PC-9 (cell line): ENCODE measurements at regions not wholly inside any gene's neighbourhood (a gene's known extent, or its start where the extent isn't known, plus 50 kb on each side); places are given as distances from the start of the nearest gene placed in this dataset.

Experiments
- BruUV-seq: library from RNA; stranded (reverse); fragments of 400-500 nt; replicated peaks from 2 replicates; lab custom pipeline; 2021; lab: Mats Ljungman, UMichigan
- CTCF ChIA-PET: fragments of 300-600 bp; sonication (Branson Sonifier 250); formaldehyde crosslinking; loops from one replicate; lab custom pipeline; 2022; ENCODE audit warnings: antibody characterized with exemption; lab: Charles Lee
- POLR2A ChIA-PET: fragments of 300-600 bp; sonication (Branson Sonifier 250); formaldehyde crosslinking; loops from one replicate; lab custom pipeline; 2022; ENCODE audit warnings: antibody characterized with exemption; ENCODE audit not compliant: unreplicated experiment; lab: Charles Lee
- DNase-seq, 2 experiments: peaks; one replicate each; pipeline versions ENCODE4 v3.0.0 to v3.0.0-alpha.2; 2015 to 2022; ENCODE audit warnings: mixed read lengths in 1 of 2
- H2AFZ ChIP-seq: fragments of 200-600 bp; sonication (generic); 2 replicates; pipeline ENCODE4 v1.8.1; 2017; ENCODE audit warnings: antibody characterized with exemption
- H3F3A ChIP-seq: fragments of 200-600 bp; sonication (generic); 2 replicates; pipeline ENCODE4 v1.8.1; 2017; ENCODE audit warnings: antibody characterized with exemption, mild to moderate bottlenecking, low read depth; ENCODE audit not compliant: insufficient read depth
- H3K27ac ChIP-seq: fragments of 200-600 bp; sonication (generic); 2 replicates; pipeline ENCODE4 v1.6.1; 2016; ENCODE audit warnings: mixed run types
- H3K27me3 ChIP-seq: fragments of 200-600 bp; sonication (generic); 2 replicates; pipeline ENCODE4 v1.6.1; 2016; ENCODE audit warnings: low read depth, mixed run types; ENCODE audit not compliant: insufficient read depth
- H3K36me3 ChIP-seq: fragments of 200-600 bp; sonication (generic); 2 replicates; pipeline ENCODE4 v1.6.1; 2016; ENCODE audit warnings: low read depth, mixed run types
- H3K4me1 ChIP-seq: fragments of 200-600 bp; sonication (generic); replicated peaks from 2 replicates; pipeline ENCODE4 v1.6.1; 2016; ENCODE audit warnings: mixed run types; ENCODE audit not compliant: insufficient read depth
- H3K4me2 ChIP-seq: fragments of 200-600 bp; sonication (generic); 2 replicates; pipeline ENCODE4 v1.6.1; 2017; ENCODE audit warnings: mixed run types
- H3K4me3 ChIP-seq: fragments of 200-600 bp; sonication (generic); 2 replicates; pipeline ENCODE4 v1.6.1; 2016; ENCODE audit warnings: mixed run types
- H3K79me2 ChIP-seq: fragments of 200-600 bp; sonication (generic); 2 replicates; pipeline ENCODE4 v1.6.1; 2017; ENCODE audit warnings: low read depth, mixed run types
- H3K9me2 ChIP-seq: fragments of 200-600 bp; sonication (generic); 2 replicates; pipeline ENCODE4 v1.8.1; 2017; ENCODE audit warnings: mild to moderate bottlenecking; ENCODE audit not compliant: insufficient read depth
- H3K9me3 ChIP-seq: fragments of 200-600 bp; sonication (generic); 2 replicates; pipeline ENCODE4 v1.8.1; 2016; ENCODE audit warnings: low read depth; ENCODE audit not compliant: insufficient read depth
- H4K20me1 ChIP-seq: fragments of 200-600 bp; sonication (generic); 2 replicates; pipeline ENCODE4 v1.8.1; 2017; ENCODE audit not compliant: insufficient read depth
- EZH2 ChIP-seq: fragments of 200-600 bp; sonication (generic); IDR thresholded peaks from 2 replicates; pipeline ENCODE4 v1.8.0; 2017; ENCODE audit warnings: antibody characterized with exemption, low read depth
- intact Hi-C: fragments of 100-400 bp; cut with micrococcal nuclease; formaldehyde crosslinking; loops from one replicate; pipeline ENCODE4 v1.10.0; 2022; ENCODE audit not compliant: unreplicated experiment
- TF ChIP-seq, protein P1 (sequence below): fragments of 200-600 bp; sonication (generic); conservative IDR thresholded peaks from 2 replicates; pipeline ENCODE4 v1.6.1; 2017; ENCODE audit warnings: mixed run types, antibody characterized with exemption, mild to moderate bottlenecking, moderate library complexity

DNA sequence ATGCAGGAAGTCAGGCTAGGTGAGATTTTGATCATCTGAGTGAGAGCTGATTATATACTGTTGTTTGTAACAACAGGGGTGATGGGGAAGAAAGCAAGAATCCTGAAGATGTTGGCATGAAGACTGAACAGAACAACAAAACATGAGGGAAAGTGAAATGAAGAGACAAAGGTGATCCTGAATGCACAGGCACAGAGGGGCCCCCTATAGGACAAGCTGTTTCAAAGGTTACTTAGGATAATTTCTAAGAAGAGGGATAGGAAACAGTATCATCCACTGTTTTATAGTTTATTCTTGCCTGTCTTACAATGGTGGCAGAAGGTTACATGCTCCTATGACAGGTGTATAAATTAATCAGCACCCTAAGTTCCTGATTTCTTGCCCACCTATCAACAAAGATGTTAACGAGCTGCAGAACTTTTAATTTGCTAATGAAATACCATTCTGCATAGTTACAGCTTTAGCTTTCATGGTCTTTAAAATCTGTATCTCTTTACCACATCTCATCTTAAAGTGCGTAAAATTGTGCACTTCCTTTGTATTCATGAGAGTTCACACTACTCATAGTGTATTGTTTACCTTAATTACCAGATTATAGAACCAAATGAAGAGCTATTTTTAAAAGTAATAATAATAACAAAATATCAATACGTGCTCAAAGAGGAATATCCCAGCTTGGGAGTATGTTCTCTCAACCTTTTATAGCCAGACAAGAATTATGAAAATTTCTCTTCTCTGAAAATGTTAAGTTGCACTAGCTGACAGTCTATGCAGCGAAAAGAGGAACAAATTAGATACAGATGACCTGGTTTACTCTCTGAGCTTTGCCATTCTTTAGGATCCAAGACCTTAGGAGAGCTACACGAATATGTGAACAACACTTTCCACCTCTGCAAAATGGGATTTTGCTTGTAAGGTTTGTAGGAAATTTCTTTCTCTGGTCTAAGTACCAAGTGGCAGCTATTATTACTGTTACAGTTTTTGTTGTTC lies 192.5 kb downstream of the EDN1 start:
- H3K36me3 ChIP-seq: no peaks in the 10 kb centered on the region
- peaks cover 20% of the 10 kb centered on the region for H3F3A ChIP-seq
- ChIA-PET POLR2A (interaction anchor here (0.5 to 0.9 kb wide), 4 partner anchors 13 to 1250 kb away, joined by 6 to 8 read pairs (median 6); partner anchors contain the start of gene NEDD9), CTCF (interaction anchor here (0.7 kb wide), 1 partner anchor 10 kb away, joined by 6 read pairs; no protein-coding TSS in a partner anchor)
- H2AFZ ChIP-seq: peak overlapping the region; percentile 44; the same call in 1 of the 2 replicates
- H3K4me1 ChIP-seq: peaks cover 30% of the 10 kb centered on the region
- no TSS peak for BruUV-seq
- no peaks in the 10 kb centered on the region for H3K27me3 ChIP-seq
- H3K79me2 ChIP-seq: no peaks in the 10 kb centered on the region
- no peaks in the 10 kb centered on the region for H3K9me2 ChIP-seq
- peak overlapping the region; percentile 35; the same call in 1 of the 2 replicates for H3K4me3 ChIP-seq
- peak overlapping the region; percentile 82 for H3K27ac ChIP-seq
- peaks cover 20% of the 10 kb centered on the region; the same call in 1 of the 2 replicates for H3K9me3 ChIP-seq
- TF ChIP-seq, protein P1, sequence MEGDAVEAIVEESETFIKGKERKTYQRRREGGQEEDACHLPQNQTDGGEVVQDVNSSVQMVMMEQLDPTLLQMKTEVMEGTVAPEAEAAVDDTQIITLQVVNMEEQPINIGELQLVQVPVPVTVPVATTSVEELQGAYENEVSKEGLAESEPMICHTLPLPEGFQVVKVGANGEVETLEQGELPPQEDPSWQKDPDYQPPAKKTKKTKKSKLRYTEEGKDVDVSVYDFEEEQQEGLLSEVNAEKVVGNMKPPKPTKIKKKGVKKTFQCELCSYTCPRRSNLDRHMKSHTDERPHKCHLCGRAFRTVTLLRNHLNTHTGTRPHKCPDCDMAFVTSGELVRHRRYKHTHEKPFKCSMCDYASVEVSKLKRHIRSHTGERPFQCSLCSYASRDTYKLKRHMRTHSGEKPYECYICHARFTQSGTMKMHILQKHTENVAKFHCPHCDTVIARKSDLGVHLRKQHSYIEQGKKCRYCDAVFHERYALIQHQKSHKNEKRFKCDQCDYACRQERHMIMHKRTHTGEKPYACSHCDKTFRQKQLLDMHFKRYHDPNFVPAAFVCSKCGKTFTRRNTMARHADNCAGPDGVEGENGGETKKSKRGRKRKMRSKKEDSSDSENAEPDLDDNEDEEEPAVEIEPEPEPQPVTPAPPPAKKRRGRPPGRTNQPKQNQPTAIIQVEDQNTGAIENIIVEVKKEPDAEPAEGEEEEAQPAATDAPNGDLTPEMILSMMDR: peak; percentile 42; the same call in 1 of the 2 replicates
- no peak for TF ChIP-seq EZH2
- H3K4me2 ChIP-seq: peak overlapping the region; percentile 69
- H4K20me1 ChIP-seq: no peaks in the 10 kb centered on the region
- intact Hi-C loops: loop anchor here (2.0 to 5.0 kb wide), 3 partner anchors 120 to 192 kb away; partner anchors contain the start of gene EDN1
- DNase-seq: no peak

DNA sequence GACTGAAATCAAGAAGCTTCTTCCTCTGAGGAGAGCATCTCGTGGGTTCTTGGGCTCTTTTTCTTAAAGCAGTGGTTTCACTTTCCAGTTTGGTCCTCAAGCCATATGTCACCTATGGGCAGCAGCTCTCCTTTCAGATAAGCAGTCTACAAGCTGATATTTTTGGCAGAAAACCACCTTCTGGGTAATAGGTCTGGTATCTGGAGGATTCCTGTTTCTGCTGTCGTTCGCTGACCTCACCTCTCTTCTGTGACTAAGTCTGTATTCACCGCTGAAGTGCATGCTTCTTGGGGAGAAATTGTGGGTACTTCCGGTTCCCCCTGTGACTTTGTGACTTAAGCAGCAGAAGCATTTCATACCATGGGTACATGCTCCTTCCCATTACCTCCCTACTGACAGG lies 193.6 kb downstream of the EDN1 start:
- POLR2A ChIA-PET: interaction anchor here (0.6 to 0.9 kb wide), 3 partner anchors 67 to 160 kb away, joined by 4 to 6 read pairs (median 5); no protein-coding TSS in a partner anchor

More for the DNA sequence above, 193.6 kb downstream of the EDN1 start:
- CTCF ChIA-PET: no interaction called here
- Histone ChIP-seq H4K20me1 (no peaks in the 10 kb centered on the region), H2AFZ (peak overlapping the region; percentile 44), H3K4me2 (peak overlapping the region; percentile 69), H3K4me3 (peak overlapping the region; percentile 35; the same call in 1 of the 2 replicates), H3K27me3 (no peaks in the 10 kb centered on the region), H3K27ac (peak overlapping the region; percentile 82), H3K9me2 (no peaks in the 10 kb centered on the region), H3K9me3 (peaks cover 20% of the 10 kb centered on the region; the same call in 1 of the 2 replicates), H3K36me3 (no peaks in the 10 kb centered on the region), H3K79me2 (no peaks in the 10 kb centered on the region), H3K4me1 (peaks cover 30% of the 10 kb centered on the region), H3F3A (peaks cover 20% of the 10 kb centered on the region)
- TF ChIP-seq EZH2: no peak
- TF ChIP-seq, protein P1: no peak
- BruUV-seq: no TSS peak
- intact Hi-C loops: loop anchor here (2.0 to 5.0 kb wide), 3 partner anchors 119 to 193 kb away; partner anchors contain the start of gene EDN1
- peak; percentile 70 to 99 for DNase-seq
